ENCODE measurements at regions not wholly inside any gene's neighbourhood (a gene's known extent, or its start where the extent isn't known, plus 50 kb on each side); places are given as distances from the start of the nearest gene placed in this dataset.

DNA sequence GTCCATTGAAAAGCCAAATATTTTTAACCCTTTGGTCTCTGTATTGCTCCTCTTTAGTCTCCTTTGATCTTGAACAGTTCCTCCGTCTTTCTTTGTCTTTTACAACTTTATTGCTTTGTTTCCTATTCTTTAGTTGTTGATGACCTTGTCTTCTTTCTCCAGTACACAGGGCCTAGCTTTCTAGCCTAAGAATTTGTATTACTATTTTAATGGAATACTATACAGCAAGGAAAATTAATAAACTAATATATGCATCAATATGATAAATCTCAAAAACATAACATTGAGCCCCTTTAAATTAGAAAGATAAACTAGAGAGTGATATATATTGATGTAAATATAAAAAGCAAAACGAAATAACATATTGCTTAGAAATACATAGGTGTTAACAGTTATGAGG is 88.7 kb downstream of the NR1D2 start:
- no peak for DNase-seq

GRCh38 chr3:24034464-24034863 is 89.4 kb downstream of the NR1D2 start:
- no peak for DNase-seq

GRCh38 chr3:24037971-24038370 is 92.9 kb downstream of the NR1D2 start:
- peak; percentile 23 for DNase-seq

- DNase-seq: no peak
Observed at GRCh38 chr3:24040311-24040710, 95.2 kb downstream of the NR1D2 start.

DNA sequence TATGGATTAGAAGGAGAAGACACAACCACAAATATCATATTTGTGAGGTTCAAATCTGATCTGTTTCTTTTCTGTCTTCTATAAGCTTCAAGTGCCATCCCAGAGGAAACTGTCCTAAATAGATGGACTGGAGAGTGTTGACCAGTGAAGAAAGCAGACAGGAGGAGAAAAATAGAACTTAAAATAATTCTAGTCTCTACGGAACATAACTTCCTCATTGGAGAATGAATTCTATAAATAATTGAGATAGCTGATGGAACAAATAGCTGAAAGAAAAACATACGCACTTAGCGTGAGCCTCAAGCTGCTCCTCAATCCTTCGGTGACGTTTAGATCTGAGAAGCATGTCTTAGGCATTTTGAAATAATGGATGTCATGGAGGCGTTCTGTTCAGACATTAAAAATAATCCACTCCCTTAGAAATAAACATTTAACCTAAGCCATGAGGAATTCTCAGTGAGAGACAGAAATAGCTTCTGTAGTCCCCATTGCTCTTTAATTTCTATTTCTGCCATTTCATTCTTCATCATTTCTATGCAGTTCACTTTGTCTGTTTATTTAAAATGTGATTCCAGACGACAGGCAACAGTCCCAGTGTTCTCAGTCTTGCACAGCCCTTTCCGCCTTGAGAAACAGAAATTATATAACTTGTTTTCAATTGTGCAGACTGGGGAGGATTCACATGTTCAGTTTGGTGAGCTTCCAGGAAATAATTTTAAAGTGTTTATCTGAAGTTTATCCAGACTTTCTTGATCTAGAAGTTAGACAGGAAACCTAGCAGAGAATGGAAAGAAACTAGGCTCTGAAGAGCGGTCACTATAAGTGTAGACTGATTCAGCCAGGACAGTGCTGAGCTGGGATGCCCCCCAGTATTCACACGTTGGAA is 97.3 kb downstream of the NR1D2 start:
- no peak for DNase-seq

- peak; percentile 57 for DNase-seq
Observed at GRCh38 chr3:24043168-24043567, 98.1 kb downstream of the NR1D2 start.

DNA sequence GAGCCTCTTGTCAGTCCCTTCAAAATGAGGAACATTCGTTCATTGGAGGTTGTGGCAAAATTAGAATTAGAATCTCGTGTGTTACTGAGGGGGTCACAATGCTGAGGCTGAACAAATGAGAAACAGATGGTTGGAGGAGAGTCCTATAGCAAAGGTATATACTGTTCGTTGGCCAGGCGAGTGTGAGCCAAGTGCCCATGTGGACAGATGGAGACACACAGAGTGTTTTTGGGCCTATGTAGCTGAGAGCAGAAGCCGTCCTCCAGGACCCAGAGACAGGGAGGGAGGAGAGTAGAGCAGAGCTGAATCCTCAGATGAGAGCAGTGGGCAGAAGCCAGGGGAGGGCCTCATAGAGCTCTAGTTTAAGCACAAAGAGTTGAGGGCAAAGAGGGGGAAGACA is 98.9 kb downstream of the NR1D2 start:
- DNase-seq: no peak

GRCh38 chr3:24046214-24046613 is 101.1 kb downstream of the NR1D2 start:
- no peak for DNase-seq

- DNase-seq: no peak
Observed at GRCh38 chr3:24047513-24047912, 102.4 kb downstream of the NR1D2 start.

DNA sequence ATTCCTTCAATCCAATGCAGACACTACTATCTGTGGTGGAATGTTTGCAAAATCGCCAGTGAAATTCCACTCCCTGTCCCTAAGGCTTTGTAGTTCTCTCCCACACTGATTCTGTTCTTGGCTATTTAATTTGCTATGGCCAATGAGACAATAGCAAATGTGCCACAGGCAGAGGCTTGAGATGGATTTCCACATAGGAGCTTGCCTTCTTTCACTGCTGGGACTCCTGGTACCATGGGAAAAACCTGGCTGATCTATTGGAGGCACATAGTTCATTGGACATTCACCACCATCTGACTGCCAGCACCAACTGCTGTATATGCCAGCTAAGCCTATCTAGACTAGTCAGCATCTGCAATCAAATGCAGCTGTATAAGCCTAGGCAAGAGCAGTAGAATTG is 103.8 kb downstream of the NR1D2 start:
- DNase-seq: no peak

- DNase-seq: no peak
Observed at GRCh38 chr3:24052446-24052845, 107.4 kb downstream of the NR1D2 start.

DNA sequence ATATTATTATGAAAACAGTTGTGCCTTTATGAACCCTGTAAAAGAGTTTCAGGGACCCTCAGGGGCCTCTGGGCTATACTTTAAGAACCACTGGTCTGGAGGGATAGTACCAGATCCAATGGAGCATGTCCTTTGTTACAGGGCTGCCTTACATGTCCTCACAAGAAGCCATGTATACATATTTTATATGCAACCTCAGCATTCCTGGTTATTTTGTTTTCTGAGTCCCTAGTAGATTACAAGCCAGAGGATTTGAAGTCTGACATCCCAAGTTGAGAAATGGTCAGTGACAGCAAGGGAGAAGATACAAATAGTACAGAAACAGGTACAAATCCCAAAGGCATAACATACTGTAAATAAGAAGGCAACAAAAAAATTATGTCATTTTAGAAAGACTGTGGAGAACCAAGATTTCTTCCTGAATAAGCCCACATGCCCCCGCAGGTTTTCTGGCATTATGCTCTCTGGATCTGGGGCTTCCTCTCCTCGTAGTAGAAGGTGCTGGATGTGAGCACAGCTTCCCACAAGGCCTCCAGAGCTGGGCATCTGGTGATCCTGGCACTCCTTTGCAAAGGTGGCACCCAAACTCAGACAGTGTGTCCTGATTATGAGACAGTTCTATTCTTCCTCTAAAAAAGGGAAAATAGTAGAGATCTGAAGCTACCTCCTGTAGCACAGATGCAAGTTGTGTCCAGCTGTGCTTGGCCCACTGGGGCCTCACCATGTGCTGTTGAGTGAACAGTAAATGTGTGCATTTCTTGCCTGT is 114.0 kb downstream of the NR1D2 start:
- no peak for DNase-seq

- no peak for DNase-seq
Observed at GRCh38 chr3:24060055-24060454, 115.0 kb downstream of the NR1D2 start.

DNA sequence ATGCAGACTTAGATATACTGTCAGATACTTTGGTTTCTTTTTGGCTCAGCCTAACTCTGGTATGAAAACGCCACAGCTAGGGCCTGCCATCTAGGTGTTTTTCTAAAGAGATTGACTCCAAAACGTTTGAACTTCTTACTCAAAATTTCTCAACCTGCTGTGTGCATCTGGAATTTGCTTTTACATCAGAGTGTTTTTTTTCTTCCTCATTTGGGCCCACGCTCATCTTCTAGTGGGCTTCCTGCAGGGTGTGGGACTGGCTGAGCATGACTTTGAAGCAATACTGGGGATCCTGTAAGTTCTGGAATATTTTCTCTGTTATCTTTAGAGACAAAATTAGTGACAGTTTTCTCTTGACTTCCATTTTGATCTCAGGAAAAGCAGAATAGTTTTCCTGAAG is 117.8 kb downstream of the NR1D2 start:
- no peak for DNase-seq

All from NCI-H69 (cell line).